ENCODE measurements at regions not wholly inside any gene's neighbourhood (a gene's known extent, or its start where the extent isn't known, plus 50 kb on each side); places are given as distances from the start of the nearest gene placed in this dataset.

- TF ChIP-seq POLR2A (IDR thresholded peaks at IDR 0.05; ENCODE audit: low read depth, low read length) (no peak), TAF1 (IDR thresholded peaks at IDR 0.05; ENCODE audit: low read depth, low read length) (no peak)
Observed at GRCh38 chr13:105874814-105875213, 660.6 kb downstream of the EFNB2 start.

Data from GM12891 (cell line).